C4-2B (cell line): ENCODE measurements at regions not wholly inside any gene's neighbourhood (a gene's known extent, or its start where the extent isn't known, plus 50 kb on each side); places are given as distances from the start of the nearest gene placed in this dataset.

Experiments used
- ZFX ChIP-seq: fragments of 450-650 bp; IDR thresholded peaks from 2 replicates; pipeline ENCODE4 v1.6.1; 2017
- TF ChIP-seq, protein P1 (sequence below): fragments of 450-650 bp; conservative IDR thresholded peaks from 2 replicates; pipeline ENCODE4 v1.5.1; 2017; ENCODE audit warnings: mild to moderate bottlenecking

- TF ChIP-seq, protein P1, sequence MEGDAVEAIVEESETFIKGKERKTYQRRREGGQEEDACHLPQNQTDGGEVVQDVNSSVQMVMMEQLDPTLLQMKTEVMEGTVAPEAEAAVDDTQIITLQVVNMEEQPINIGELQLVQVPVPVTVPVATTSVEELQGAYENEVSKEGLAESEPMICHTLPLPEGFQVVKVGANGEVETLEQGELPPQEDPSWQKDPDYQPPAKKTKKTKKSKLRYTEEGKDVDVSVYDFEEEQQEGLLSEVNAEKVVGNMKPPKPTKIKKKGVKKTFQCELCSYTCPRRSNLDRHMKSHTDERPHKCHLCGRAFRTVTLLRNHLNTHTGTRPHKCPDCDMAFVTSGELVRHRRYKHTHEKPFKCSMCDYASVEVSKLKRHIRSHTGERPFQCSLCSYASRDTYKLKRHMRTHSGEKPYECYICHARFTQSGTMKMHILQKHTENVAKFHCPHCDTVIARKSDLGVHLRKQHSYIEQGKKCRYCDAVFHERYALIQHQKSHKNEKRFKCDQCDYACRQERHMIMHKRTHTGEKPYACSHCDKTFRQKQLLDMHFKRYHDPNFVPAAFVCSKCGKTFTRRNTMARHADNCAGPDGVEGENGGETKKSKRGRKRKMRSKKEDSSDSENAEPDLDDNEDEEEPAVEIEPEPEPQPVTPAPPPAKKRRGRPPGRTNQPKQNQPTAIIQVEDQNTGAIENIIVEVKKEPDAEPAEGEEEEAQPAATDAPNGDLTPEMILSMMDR, result no peak
- TF ChIP-seq ZFX, result no peak
Measured at GRCh38 chr9:23552876-23553601, 273.0 kb downstream of the ELAVL2 start.
